Activated CD4-positive, alpha-beta T cell treated with anti-CD3 and anti-CD28 coated beads for 36 hours (primary cell): ENCODE measurements at regions not wholly inside any gene's neighbourhood (a gene's known extent, or its start where the extent isn't known, plus 50 kb on each side); places are given as distances from the start of the nearest gene placed in this dataset.
"Not testable (repeated sequence)": the region's sequence is repeated elsewhere in the genome, so short reads cannot be mapped to it uniquely, and the experiment has no call there.

Experiments
- ATAC-seq: fragments of 200-7000 bp; cut with Tn5 transposase; one replicate; pipeline ENCODE4 v1.10.0; 2021; ENCODE audit warnings: mild to moderate bottlenecking, moderate library complexity
- CTCF ChIA-PET: fragments of 350-600 bp; sonication (Branson Sonifier 250); formaldehyde crosslinking; loops from one replicate; lab custom pipeline; 2021; ENCODE audit warnings: antibody characterized with exemption; lab: Charles Lee
- POLR2A ChIA-PET: fragments of 350-600 bp; sonication (Branson Sonifier 250); formaldehyde crosslinking; loops from one replicate; lab custom pipeline; 2021; ENCODE audit warnings: antibody characterized with exemption, inconsistent platforms; lab: Charles Lee
- DNase-seq: peaks from one replicate; pipeline ENCODE4 v3.0.0-alpha.2; 2020
- H3K27ac Mint-ChIP-seq: one replicate; pipeline ENCODE4 v1.8.0; 2021; ENCODE audit warnings: mixed read lengths
- H3K27me3 Mint-ChIP-seq: one replicate; pipeline ENCODE4 v1.8.0; 2021; ENCODE audit warnings: mixed read lengths
- H3K36me3 Mint-ChIP-seq: one replicate; pipeline ENCODE4 v1.8.0; 2021; ENCODE audit warnings: low read depth, mixed read lengths
- H3K4me1 Mint-ChIP-seq: one replicate; pipeline ENCODE4 v1.8.0; 2021; ENCODE audit warnings: mixed read lengths
- H3K4me3 Mint-ChIP-seq: one replicate; pipeline ENCODE4 v1.8.0; 2021; ENCODE audit warnings: mild to moderate bottlenecking, moderate library complexity, mixed read lengths
- H3K9me3 Mint-ChIP-seq: one replicate; pipeline ENCODE4 v1.8.0; 2021; ENCODE audit warnings: low read depth, mixed read lengths
- intact Hi-C, 2 experiments: fragments of 100-400 bp; cut with DNase I in 1 of 2; cut with micrococcal nuclease in 1 of 2; formaldehyde crosslinking; loops; one replicate each; pipeline versions ENCODE4 v1.14.2 to v1.15.1; 2022 to 2024; cut with DNase I, micrococcal nuclease

GRCh38 chr14:97993508-97994019, 1196.4 kb downstream of the VRK1 start:
- peaks cover 66% of the 10 kb centered on the region for H3K4me1 Mint-ChIP-seq
- POLR2A ChIA-PET: interaction anchor here (0.8 kb wide), 1 partner anchor 16 kb away, joined by 8 read pairs; no protein-coding TSS in a partner anchor
- intact Hi-C loops: loop anchor here (1.0 to 5.0 kb wide), 7 partner anchors 15 to 1279 kb away; partner anchors contain the start of gene BCL11B (in 1 of the 2)

GRCh38 chr14:97994020-97994531, 1196.9 kb downstream of the VRK1 start:
- peak overlapping the region; percentile 94 for H3K27ac Mint-ChIP-seq
- peaks cover 71% of the 10 kb centered on the region for H3K4me1 Mint-ChIP-seq
- ChIA-PET CTCF (interaction anchor here (0.9 to 1.7 kb wide), 3 partner anchors 10 to 16 kb away, joined by 4 to 7 read pairs (median 5); no protein-coding TSS in a partner anchor), POLR2A (interaction anchor here (0.8 kb wide), 1 partner anchor 17 kb away, joined by 8 read pairs; no protein-coding TSS in a partner anchor)
- DNase-seq (peak; percentile 52), ATAC-seq (peak; percentile 81)
- peak overlapping the region; percentile 18 for H3K4me3 Mint-ChIP-seq
- no peaks in the 10 kb centered on the region for H3K9me3 Mint-ChIP-seq
- peaks cover 4% of the 10 kb centered on the region for H3K36me3 Mint-ChIP-seq
- intact Hi-C loops: loop anchor here (2.0 to 5.0 kb wide), 5 partner anchors 77 to 1278 kb away; partner anchors contain the start of gene BCL11B (in 1 of the 2)
- no peaks in the 10 kb centered on the region for H3K27me3 Mint-ChIP-seq

More at GRCh38 chr14:97993508-97994019, 1196.4 kb downstream of the VRK1 start:
- peak overlapping the region; percentile 18 for H3K4me3 Mint-ChIP-seq
- no peak for DNase-seq
- peak; percentile 50 for ATAC-seq
- H3K27me3 Mint-ChIP-seq: no peaks in the 10 kb centered on the region
- peaks cover 4% of the 10 kb centered on the region for H3K36me3 Mint-ChIP-seq
- H3K27ac Mint-ChIP-seq: peak overlapping the region; percentile 94
- CTCF ChIA-PET: interaction anchor here (0.9 to 1.7 kb wide), 3 partner anchors 10 to 15 kb away, joined by 4 to 7 read pairs (median 5); no protein-coding TSS in a partner anchor
- H3K9me3 Mint-ChIP-seq: no peaks in the 10 kb centered on the region

- ATAC-seq: peak; percentile 28
- H3K36me3 Mint-ChIP-seq: peaks cover 4% of the 10 kb centered on the region
- peak; percentile 42 for DNase-seq
- H3K27ac Mint-ChIP-seq: peak overlapping the region; percentile 94
- no peaks in the 10 kb centered on the region for H3K27me3 Mint-ChIP-seq
- no peaks in the 10 kb centered on the region for H3K9me3 Mint-ChIP-seq
- ChIA-PET POLR2A (no interaction called here), CTCF (interaction anchor here (0.9 kb wide), 1 partner anchor 15 kb away, joined by 3 read pairs; no protein-coding TSS in a partner anchor)
- H3K4me3 Mint-ChIP-seq: no peak overlapping the region
- intact Hi-C loops: loop anchor here (2.0 to 5.0 kb wide), 3 partner anchors 78 to 232 kb away; no protein-coding TSS in a partner anchor
- H3K4me1 Mint-ChIP-seq: peaks cover 73% of the 10 kb centered on the region
Measured at GRCh38 chr14:97995038-97995437, 1197.9 kb downstream of the VRK1 start.

GRCh38 chr14:97995531-97995930, 1198.3 kb downstream of the VRK1 start:
- H3K4me1 Mint-ChIP-seq: peaks cover 73% of the 10 kb centered on the region
- intact Hi-C loops: loop anchor here (2.0 to 5.0 kb wide), 3 partner anchors 79 to 232 kb away; no protein-coding TSS in a partner anchor
- H3K9me3 Mint-ChIP-seq: no peaks in the 10 kb centered on the region
- peaks cover 4% of the 10 kb centered on the region for H3K36me3 Mint-ChIP-seq
- H3K27me3 Mint-ChIP-seq: no peaks in the 10 kb centered on the region
- ATAC-seq (no peak), DNase-seq (no peak)
- ChIA-PET POLR2A (no interaction called here), CTCF (interaction anchor here (0.9 kb wide), 1 partner anchor 16 kb away, joined by 3 read pairs; no protein-coding TSS in a partner anchor)
- H3K27ac Mint-ChIP-seq: peak overlapping the region; percentile 94
- H3K4me3 Mint-ChIP-seq: no peak overlapping the region

- H3K27me3 Mint-ChIP-seq: no peaks in the 10 kb centered on the region
- ATAC-seq: peak; percentile 67
- intact Hi-C loops: no loop called here
- no peak overlapping the region for H3K27ac Mint-ChIP-seq
- peaks cover 37% of the 10 kb centered on the region for H3K4me1 Mint-ChIP-seq
- no peak for DNase-seq
- ChIA-PET CTCF (no interaction called here), POLR2A (no interaction called here)
- no peak overlapping the region for H3K4me3 Mint-ChIP-seq
- H3K9me3 Mint-ChIP-seq: peaks cover 2% of the 10 kb centered on the region
- H3K36me3 Mint-ChIP-seq: no peaks in the 10 kb centered on the region
Measured at GRCh38 chr14:98006008-98006407, 1208.8 kb downstream of the VRK1 start.

GRCh38 chr14:98008381-98009113, 1211.4 kb downstream of the VRK1 start:
- ChIA-PET CTCF (interaction anchor here (0.6 to 1.3 kb wide), 5 partner anchors 11 to 1407 kb away, joined by 3 to 4 read pairs (median 4); no protein-coding TSS in a partner anchor), POLR2A (no interaction called here)
- Mint-ChIP-seq H3K27me3 (no peaks in the 10 kb centered on the region), H3K4me1 (peaks cover 53% of the 10 kb centered on the region), H3K36me3 (no peaks in the 10 kb centered on the region), H3K27ac (peak overlapping the region; percentile 85), H3K4me3 (no peak overlapping the region), H3K9me3 (no peaks in the 10 kb centered on the region)
- intact Hi-C loops: loop anchor here in 1 of 2 experiments (2.0 kb wide), 1 partner anchor 90 kb away; no protein-coding TSS in a partner anchor
- ATAC-seq: peak; percentile 85
- DNase-seq: peak; percentile 38

- DNase-seq, H3K27ac Mint-ChIP-seq, H3K4me3 Mint-ChIP-seq, ATAC-seq, POLR2A ChIA-PET, H3K9me3 Mint-ChIP-seq, H3K36me3 Mint-ChIP-seq, H3K27me3 Mint-ChIP-seq: not testable (repeated sequence)
- intact Hi-C loops: loop anchor here in 1 of 2 experiments (2.0 kb wide), 1 partner anchor 90 kb away; no protein-coding TSS in a partner anchor
- CTCF ChIA-PET: interaction anchor here (0.6 to 1.3 kb wide), 5 partner anchors 10 to 1407 kb away, joined by 3 to 4 read pairs (median 4); no protein-coding TSS in a partner anchor
- peaks cover 55% of the 10 kb centered on the region for H3K4me1 Mint-ChIP-seq
Measured at GRCh38 chr14:98009177-98009576, 1212.0 kb downstream of the VRK1 start.

GRCh38 chr14:98010784-98011183, 1213.6 kb downstream of the VRK1 start:
- intact Hi-C loops: no loop called here
- H3K4me3 Mint-ChIP-seq: no peak overlapping the region
- ATAC-seq (no peak), DNase-seq (no peak)
- H3K4me1 Mint-ChIP-seq: peaks cover 69% of the 10 kb centered on the region
- no peaks in the 10 kb centered on the region for H3K27me3 Mint-ChIP-seq
- peak overlapping the region; percentile 25 for H3K27ac Mint-ChIP-seq
- POLR2A ChIA-PET: no interaction called here
- no peaks in the 10 kb centered on the region for H3K36me3 Mint-ChIP-seq
- no peaks in the 10 kb centered on the region for H3K9me3 Mint-ChIP-seq
- CTCF ChIA-PET: interaction anchor here (0.6 to 1.8 kb wide), 5 partner anchors 9 to 1180 kb away, joined by 3 to 7 read pairs (median 3); no protein-coding TSS in a partner anchor

GRCh38 chr14:98014851-98015615, 1217.9 kb downstream of the VRK1 start:
- Mint-ChIP-seq H3K36me3 (no peaks in the 10 kb centered on the region), H3K4me1 (peaks cover 79% of the 10 kb centered on the region), H3K9me3 (no peaks in the 10 kb centered on the region), H3K4me3 (no peak overlapping the region), H3K27ac (peak overlapping the region; percentile 47), H3K27me3 (no peaks in the 10 kb centered on the region)
- CTCF ChIA-PET: interaction anchor here (1.3 kb wide), 1 partner anchor 83 kb away, joined by 3 read pairs; no protein-coding TSS in a partner anchor
- POLR2A ChIA-PET: no interaction called here
- intact Hi-C loops: no loop called here
- no peak for DNase-seq
- ATAC-seq: no peak

- POLR2A ChIA-PET: no interaction called here
- no peaks in the 10 kb centered on the region for H3K27me3 Mint-ChIP-seq
- ATAC-seq: peak; percentile 17
- CTCF ChIA-PET: no interaction called here
- H3K4me1 Mint-ChIP-seq: peaks cover 79% of the 10 kb centered on the region
- H3K36me3 Mint-ChIP-seq: no peaks in the 10 kb centered on the region
- intact Hi-C loops: no loop called here
- no peaks in the 10 kb centered on the region for H3K9me3 Mint-ChIP-seq
- no peak overlapping the region for H3K4me3 Mint-ChIP-seq
- no peak overlapping the region for H3K27ac Mint-ChIP-seq
- no peak for DNase-seq
Measured at GRCh38 chr14:98015921-98016320, 1218.7 kb downstream of the VRK1 start.
